Thyroid gland (tissue), 4 donors: ENCODE measurements at regions not wholly inside any gene's neighbourhood (a gene's known extent, or its start where the extent isn't known, plus 50 kb on each side); places are given as distances from the start of the nearest gene placed in this dataset.
"Not testable (repeated sequence)": the region's sequence is repeated elsewhere in the genome, so short reads cannot be mapped to it uniquely, and the experiment has no call there.

Source experiments
- DNase-seq, 2 donors: peaks; one replicate each; pipeline ENCODE4 v3.0.0-alpha.2; 2019
- H3K27ac ChIP-seq, 3 donors: fragments of 200-600 bp; sonication (generic); 1 replicate in 2 of 3; 2 replicates in 1 of 3; pipeline ENCODE4 v1.5.1; 2016 to 2019; ENCODE audit warnings: mild to moderate bottlenecking in 1 of 3, moderate library complexity in 1 of 3
- H3K27me3 ChIP-seq: fragments of 200-600 bp; sonication (generic); one replicate; pipeline ENCODE4 v1.5.1; 2019
- H3K36me3 ChIP-seq, 2 donors: fragments of 200-600 bp; sonication (generic); one replicate each; pipeline ENCODE4 v1.5.1; 2016 to 2019
- H3K4me1 ChIP-seq, 2 donors: fragments of 200-600 bp; sonication (generic); one replicate each; pipeline ENCODE4 v1.5.1; 2017 to 2019
- H3K4me3 ChIP-seq, 3 donors: fragments of 200-600 bp; sonication (generic); replicated peaks in 1 of 3; 1 replicate in 2 of 3; 2 replicates in 1 of 3; pipeline ENCODE4 v1.5.1; 2016; ENCODE audit warnings: mild to moderate bottlenecking in 1 of 3
- H3K9me3 ChIP-seq: fragments of 200-600 bp; sonication (generic); one replicate; pipeline ENCODE4 v1.5.1; 2017
- CTCF ChIP-seq, 6 experiments: fragments of 200-600 bp in 3 of 6; fragments of 450-650 bp in 3 of 6; sonication (generic) in 3 of 6; IDR thresholded peaks; one replicate each; pipeline ENCODE4 v1.5.1; 2016 to 2019; ENCODE audit warnings: antibody characterized with exemption in 6 of 6, mild to moderate bottlenecking in 2 of 6, inconsistent platforms in 1 of 6, moderate library complexity in 1 of 6
- POLR2A ChIP-seq, 2 donors: fragments of 450-650 bp; IDR thresholded peaks; one replicate each; pipeline ENCODE4 v1.6.1; 2017; ENCODE audit warnings: antibody characterized with exemption in 2 of 2, mild to moderate bottlenecking in 2 of 2, moderate library complexity in 1 of 2
- WGBS, 2 donors: methylation state at CpG; one replicate each; pipeline ENCODE4 v1.1.5; 2017; 5-methylcytosine and 5-hydroxymethylcytosine counted together
- intact Hi-C: fragments of 100-400 bp; cut with DNase I; formaldehyde crosslinking; loops from one replicate; pipeline ENCODE4 v1.15.1; 2023

GRCh38 chr16:48959747-48960146 is 321.9 kb downstream of the CBLN1 start:
- H3K9me3 ChIP-seq = no peaks in the 10 kb centered on the region
- no peak for TF ChIP-seq POLR2A (IDR thresholded peaks at IDR 0.05)
- H3K4me1 ChIP-seq = no peaks in the 10 kb centered on the region
- no peak overlapping the region for H3K27ac ChIP-seq
- H3K27me3 ChIP-seq = no peaks in the 10 kb centered on the region
- intact Hi-C loops = no loop called here
- no peak for DNase-seq
- no peaks in the 10 kb centered on the region for H3K36me3 ChIP-seq
- no peak overlapping the region for H3K4me3 ChIP-seq

- Histone ChIP-seq H3K4me1 (no peaks in the 10 kb centered on the region), H3K27ac (no peak overlapping the region), H3K9me3 (no peaks in the 10 kb centered on the region), H3K27me3 (no peaks in the 10 kb centered on the region), H3K4me3 (no peak overlapping the region), H3K36me3 (no peaks in the 10 kb centered on the region)
- DNase-seq = no peak
- TF ChIP-seq CTCF (IDR thresholded peaks at IDR 0.05) (no peak), POLR2A (IDR thresholded peaks at IDR 0.05) (no peak)
- WGBS, 2 donors = 77 to 80% methylated on average over 3 of the region's 3 CpGs
- intact Hi-C loops = no loop called here
These were observed 322.4 kb downstream of the CBLN1 start for GRCh38 chr16:48959204-48959603.

- DNase-seq = no peak
- Histone ChIP-seq H3K9me3 (no peaks in the 10 kb centered on the region), H3K4me1 (no peaks in the 10 kb centered on the region), H3K27ac (no peak overlapping the region), H3K27me3 (no peaks in the 10 kb centered on the region), H3K36me3 (no peaks in the 10 kb centered on the region), H3K4me3 (no peak overlapping the region)
- intact Hi-C loops = no loop called here
- WGBS, 2 donors = 67 to 89% methylated on average over 5 of the region's 5 CpGs
- no peak for TF ChIP-seq POLR2A (IDR thresholded peaks at IDR 0.05)
- TF ChIP-seq CTCF (IDR thresholded peaks at IDR 0.05) = no peak
These were observed 323.0 kb downstream of the CBLN1 start for GRCh38 chr16:48958681-48959080.

- Histone ChIP-seq H3K4me1 (peaks cover 7 to 9% of the 10 kb centered on the region in 2 donors), H3K36me3 (no peaks in the 10 kb centered on the region), H3K4me3 (no peak overlapping the region), H3K27ac (no peak overlapping the region), H3K27me3 (no peaks in the 10 kb centered on the region), H3K9me3 (no peaks in the 10 kb centered on the region)
- 79 to 95% methylated on average over 4 of the region's 4 CpGs for WGBS, 2 donors
- TF ChIP-seq POLR2A (IDR thresholded peaks at IDR 0.05) (no peak), CTCF (IDR thresholded peaks at IDR 0.05) (no peak)
- intact Hi-C loops = no loop called here
- DNase-seq = no peak
These were observed 325.0 kb downstream of the CBLN1 start for GRCh38 chr16:48956620-48957019.

GRCh38 chr16:48955837-48956236 is 325.8 kb downstream of the CBLN1 start:
- WGBS, 2 donors = 58 to 70% methylated on average over 3 of the region's 3 CpGs
- peaks cover 7 to 9% of the 10 kb centered on the region in 2 donors for H3K4me1 ChIP-seq
- no peaks in the 10 kb centered on the region for H3K36me3 ChIP-seq
- TF ChIP-seq CTCF (IDR thresholded peaks at IDR 0.05) (no peak), POLR2A (IDR thresholded peaks at IDR 0.05) (no peak)
- DNase-seq = no peak
- no peak overlapping the region for H3K4me3 ChIP-seq
- intact Hi-C loops = no loop called here
- no peak overlapping the region for H3K27ac ChIP-seq
- no peaks in the 10 kb centered on the region for H3K27me3 ChIP-seq
- no peaks in the 10 kb centered on the region for H3K9me3 ChIP-seq

- H3K9me3 ChIP-seq, H3K4me3 ChIP-seq, H3K4me1 ChIP-seq: not testable (repeated sequence)
These were observed 330.0 kb downstream of the CBLN1 start for GRCh38 chr16:48951621-48952125.

More at GRCh38 chr16:48951621-48952125, 330.0 kb downstream of the CBLN1 start:
- DNase-seq = peak; percentile 23 to 38
- 95% methylated on average over 11 of the region's 41 CpGs; no CpG with 5 or more reads in 1 of the 2 donors for WGBS, 2 donors
- H3K27ac ChIP-seq, H3K36me3 ChIP-seq, intact Hi-C loops, H3K27me3 ChIP-seq: not testable (repeated sequence)
